Stimulated activated CD4-positive, alpha-beta T cell treated with anti-CD3 and anti-CD28 coated beads, Interleukin-12 subunit alpha, Interleukin-12 subunit beta, amount 100 ng/mL, for 24 hours (primary cell): ENCODE measurements at regions not wholly inside any gene's neighbourhood (a gene's known extent, or its start where the extent isn't known, plus 50 kb on each side); places are given as distances from the start of the nearest gene placed in this dataset.

Source experiments
- DNase-seq, 2 experiments: peaks; one replicate each; pipeline ENCODE4 v3.0.0-alpha.2; 2020; ENCODE audit warnings: low read depth in 2 of 2

GRCh38 chr17:56737421-56738161, 96.1 kb downstream of the C17orf67 start:
- no peak for DNase-seq

DNA sequence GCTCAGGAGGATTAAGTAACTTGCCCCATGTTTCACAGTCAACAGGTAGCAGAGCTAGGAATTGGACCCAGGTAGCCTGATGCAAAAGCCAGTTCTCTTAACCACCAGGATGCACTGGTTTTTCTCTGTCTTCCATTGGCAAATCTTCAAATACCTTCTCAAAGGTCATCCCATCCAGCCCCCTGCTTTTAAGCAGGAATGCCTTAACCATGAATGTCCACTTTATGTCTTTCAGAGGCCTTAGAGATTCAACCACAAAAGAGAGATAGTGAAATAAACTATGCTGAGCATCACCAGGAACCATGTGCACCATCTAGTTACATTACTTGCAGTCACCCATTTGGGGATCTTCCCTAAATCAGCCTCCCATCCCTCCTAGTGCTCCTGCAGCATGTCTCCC, 94.3 kb downstream of the C17orf67 start:
- DNase-seq: no peak

- no peak for DNase-seq
Measured at GRCh38 chr17:56739776-56740175, 93.9 kb downstream of the C17orf67 start.

DNA sequence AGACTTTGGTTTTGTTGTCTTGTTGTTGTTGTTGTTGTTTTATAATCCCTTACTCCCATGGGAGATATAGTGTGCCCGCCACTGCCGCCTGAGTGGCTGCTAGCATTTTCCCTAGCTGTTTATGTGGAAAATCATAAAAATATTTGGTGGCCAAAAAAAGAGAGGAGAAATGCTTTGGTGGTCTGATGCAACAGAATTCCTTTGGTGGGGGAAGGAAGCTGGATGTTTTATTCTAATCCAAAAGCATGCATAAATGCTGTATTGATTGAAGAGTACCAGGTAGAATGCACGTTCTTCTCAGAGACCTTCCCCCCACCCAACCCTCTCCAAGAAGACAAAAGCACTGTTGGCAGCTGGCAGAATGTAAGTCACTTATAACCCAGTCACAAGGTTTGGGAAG, 93.2 kb downstream of the C17orf67 start:
- DNase-seq: no peak
